SH-SY5Y (cell line): ENCODE measurements at regions not wholly inside any gene's neighbourhood (a gene's known extent, or its start where the extent isn't known, plus 50 kb on each side); places are given as distances from the start of the nearest gene placed in this dataset.

Experiments used
- GATA2 ChIP-seq: IDR thresholded peaks from 2 replicates; pipeline ENCODE4 v1.6.1; 2011; ENCODE audit warnings: mild to moderate bottlenecking, low read depth, low read length
- GATA3 ChIP-seq: IDR thresholded peaks from 2 replicates; pipeline ENCODE4 v1.6.1; 2011; ENCODE audit warnings: low read depth, mild to moderate bottlenecking, low read length, moderate library complexity

- TF ChIP-seq GATA2 (no peak), GATA3 (no peak)
Measured at GRCh38 chr6:163780994-163781393, 366.5 kb downstream of the QKI start.
